SHP77 (cell line): ENCODE measurements at regions not wholly inside any gene's neighbourhood (a gene's known extent, or its start where the extent isn't known, plus 50 kb on each side); places are given as distances from the start of the nearest gene placed in this dataset.
"Not testable (repeated sequence)": the region's sequence is repeated elsewhere in the genome, so short reads cannot be mapped to it uniquely, and the experiment has no call there.

Experiments
- DNase-seq, 2 experiments: peaks; one replicate each; lab custom pipeline; 2025; lab: John Stamatoyannopoulos, UW

DNA sequence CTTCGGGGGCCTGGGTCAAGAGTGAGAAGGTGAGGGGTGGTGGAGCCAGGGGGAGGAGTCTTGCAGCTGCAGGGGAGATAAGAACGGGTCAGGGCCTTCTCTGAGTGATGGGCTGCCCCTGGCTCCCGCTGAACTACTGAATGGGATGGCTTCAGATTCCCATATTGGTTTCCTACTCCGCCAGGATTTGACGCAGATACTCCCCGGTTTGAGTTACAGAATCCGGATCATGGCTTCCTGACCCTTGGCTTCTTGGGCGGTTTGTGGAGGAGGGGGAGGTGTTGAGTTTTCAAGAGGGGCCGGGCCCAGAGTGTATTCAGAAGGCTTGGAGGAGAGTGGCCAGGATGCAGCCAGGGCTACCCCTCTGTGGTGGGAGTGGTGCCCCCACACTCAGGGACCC lies 119.9 kb upstream of the ATP2B2 start:
- no peak for DNase-seq

DNA sequence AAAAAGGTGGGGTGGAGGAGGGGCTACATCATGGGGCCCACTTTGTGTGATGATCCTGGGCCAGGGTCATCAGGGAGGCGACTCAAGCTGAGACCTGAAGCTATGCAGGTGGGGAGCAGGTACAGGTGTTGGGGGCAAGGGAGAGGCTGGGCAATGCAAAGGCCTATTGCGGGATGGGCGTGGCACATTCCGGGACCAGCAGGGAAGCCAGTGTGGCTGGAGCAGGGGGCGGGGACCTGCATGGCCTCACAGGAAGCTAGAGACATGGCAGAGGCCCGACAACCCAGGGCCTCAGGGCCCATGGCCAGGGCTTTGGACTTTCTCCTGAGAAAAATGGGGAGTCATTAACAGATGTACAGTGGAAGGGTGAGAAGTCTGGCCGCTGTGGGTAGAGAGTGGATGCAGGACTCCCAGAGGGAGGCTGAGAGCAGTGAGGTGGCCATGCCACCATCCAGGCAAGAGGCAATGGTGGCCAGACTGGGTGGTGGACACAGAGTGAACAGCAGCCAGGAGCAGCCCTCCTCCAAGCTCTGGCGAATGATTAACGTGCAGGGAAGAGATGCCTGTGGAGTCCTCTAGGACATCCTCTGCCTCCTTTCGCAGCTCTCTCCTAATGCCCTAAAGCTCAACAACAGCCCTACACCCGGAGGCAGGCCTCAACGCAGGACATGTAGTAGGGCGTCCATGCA lies 122.6 kb upstream of the ATP2B2 start:
- no peak for DNase-seq

GRCh38 chr3:10628891-10629670 lies 123.7 kb upstream of the ATP2B2 start:
- no peak for DNase-seq

DNA sequence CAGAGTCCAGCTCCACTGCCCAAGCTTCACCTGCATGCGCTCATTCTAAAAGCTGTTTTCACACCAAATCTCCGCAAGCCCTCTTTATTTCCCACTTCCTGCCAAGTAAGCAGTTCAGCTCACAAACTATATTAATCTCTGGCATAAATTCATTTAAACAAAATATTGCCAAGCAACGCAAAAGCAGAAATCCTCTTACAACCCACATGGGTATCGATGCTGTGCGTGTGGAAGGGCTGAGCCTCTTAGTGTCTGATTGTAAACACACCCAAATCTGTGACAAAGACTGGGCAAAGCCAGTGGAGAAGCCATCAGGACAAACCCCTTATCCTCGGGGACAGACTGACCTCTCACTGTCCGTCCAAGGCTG lies 124.3 kb upstream of the ATP2B2 start:
- no peak for DNase-seq

DNA sequence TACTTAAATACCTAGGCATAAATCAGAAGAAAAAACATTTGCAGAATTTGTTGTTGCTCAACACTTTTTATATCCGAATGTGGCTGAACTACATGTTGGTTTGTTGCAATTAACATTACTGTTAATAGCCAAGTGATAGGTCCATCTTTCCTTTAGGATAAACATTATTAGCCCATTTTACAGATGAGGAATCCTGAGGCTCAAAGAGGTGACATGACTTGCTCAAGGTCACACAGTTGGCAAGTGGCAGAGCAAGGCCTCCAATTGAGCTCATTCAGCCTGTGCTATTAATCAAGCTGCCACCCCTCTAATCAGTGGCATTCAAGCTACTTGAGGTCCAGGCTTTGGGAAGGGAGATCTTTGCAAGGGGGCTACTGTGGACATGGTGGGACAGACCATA lies 125.8 kb upstream of the ATP2B2 start:
- no peak for DNase-seq

DNA sequence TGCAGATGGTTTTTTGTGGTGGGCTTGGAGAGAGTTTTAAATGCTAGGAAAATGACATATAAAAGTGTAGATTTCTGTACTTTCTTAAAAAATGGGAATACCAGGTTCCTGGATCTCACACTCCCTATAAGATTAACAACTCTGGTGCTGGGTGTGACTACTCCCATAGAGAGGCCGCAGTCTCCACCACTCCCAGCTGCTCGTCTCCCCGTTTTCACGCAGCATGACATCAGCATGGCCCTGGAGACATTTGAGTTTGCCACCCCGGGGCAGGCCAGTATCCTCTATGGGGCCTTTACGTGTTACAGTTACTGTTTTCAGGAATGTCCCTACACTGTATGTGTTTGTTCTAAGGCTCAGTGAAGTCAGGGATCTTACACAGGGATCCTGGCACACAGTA lies 126.7 kb upstream of the ATP2B2 start:
- DNase-seq = no peak

- DNase-seq = no peak
These were observed 127.4 kb upstream of the ATP2B2 start for GRCh38 chr3:10632741-10633140.

DNA sequence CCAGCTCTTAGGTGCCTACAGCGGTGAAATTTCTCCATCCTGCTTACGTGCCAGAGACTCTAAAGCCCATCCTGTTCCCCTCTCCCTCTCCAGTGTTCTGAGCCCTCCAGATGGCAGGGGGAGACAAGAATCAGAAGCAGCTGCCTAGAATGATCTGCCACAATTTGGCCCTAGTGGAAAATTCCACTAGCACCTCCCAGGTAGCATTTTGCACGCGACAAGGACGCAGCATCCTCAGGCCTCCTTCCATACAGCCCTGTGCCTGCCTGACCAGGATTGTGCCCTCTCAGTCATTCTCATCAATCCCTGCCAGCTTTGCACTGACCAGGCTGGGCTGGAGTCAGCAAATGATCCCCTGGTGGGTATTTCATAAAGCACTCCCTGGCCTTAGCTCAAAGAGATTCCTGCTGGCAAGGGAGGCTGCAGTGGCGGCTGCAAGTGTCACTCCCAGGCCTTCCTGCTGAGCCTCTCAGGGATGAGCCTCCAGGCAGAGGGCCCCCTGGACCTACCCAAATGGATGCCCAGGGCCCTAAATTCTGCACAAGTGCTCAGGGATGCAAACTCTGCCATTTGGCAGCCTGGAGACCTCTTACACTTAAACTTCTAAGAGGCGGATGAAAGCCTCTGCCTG lies 130.2 kb upstream of the ATP2B2 start:
- no peak for DNase-seq

DNA sequence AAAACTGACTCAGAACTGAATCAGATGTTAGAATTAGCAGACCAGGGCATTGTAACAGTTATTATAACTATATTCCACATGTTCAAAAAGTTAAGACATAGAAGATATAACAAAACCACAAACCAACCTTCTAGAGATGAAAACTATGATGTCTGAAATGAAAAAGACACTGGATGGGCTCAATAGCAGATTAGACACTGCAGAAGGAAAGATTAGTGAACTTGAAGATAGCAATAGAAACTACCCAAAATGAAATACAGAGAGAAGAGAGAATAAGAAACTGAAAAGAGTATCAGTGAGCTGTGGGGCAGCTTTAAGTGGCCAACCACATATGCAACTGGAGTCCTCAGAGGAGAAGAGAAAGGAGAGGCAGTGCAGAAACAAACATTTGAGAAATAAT lies 132.0 kb upstream of the ATP2B2 start:
- DNase-seq = no peak

GRCh38 chr3:10638466-10638865 lies 133.1 kb upstream of the ATP2B2 start:
- DNase-seq = no peak

DNA sequence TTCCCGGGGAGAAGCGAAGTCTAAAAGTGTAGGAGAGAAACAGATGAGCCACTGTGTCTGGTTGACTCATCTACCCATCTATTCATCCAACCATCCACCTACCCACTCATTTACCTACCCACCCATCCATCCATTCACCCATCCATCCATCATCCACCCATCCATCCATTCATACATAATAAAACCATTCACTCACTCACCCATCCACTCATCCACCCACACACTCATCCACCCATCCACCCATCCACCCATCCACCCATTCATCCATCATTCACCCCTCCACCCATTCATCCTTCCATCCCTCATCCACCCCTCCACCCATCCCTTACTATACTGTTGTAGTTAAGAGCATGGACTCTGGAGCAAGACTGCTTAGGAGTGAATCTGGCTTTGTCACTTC lies 136.4 kb upstream of the ATP2B2 start:
- no peak for DNase-seq

DNA sequence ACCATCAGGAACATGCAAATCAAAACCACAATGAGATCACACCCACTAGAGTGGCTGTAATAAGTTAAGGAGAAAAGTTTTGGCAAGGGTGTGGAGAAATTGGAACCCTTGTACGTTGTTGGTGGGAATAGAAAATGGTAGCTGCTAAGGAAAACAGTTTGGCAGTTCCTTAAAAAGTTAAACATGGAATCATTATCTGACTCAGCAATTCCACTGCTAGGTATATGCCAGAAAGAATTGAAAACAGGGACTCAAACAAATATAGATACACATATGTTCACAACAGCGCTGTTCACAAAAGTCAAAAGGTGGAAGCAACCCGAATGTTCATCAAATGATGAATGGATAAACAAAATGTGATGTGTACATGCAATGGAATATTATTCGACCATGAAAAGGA lies 138.8 kb upstream of the ATP2B2 start:
- no peak for DNase-seq

GRCh38 chr3:10645800-10646199 lies 140.4 kb upstream of the ATP2B2 start:
- no peak for DNase-seq

DNA sequence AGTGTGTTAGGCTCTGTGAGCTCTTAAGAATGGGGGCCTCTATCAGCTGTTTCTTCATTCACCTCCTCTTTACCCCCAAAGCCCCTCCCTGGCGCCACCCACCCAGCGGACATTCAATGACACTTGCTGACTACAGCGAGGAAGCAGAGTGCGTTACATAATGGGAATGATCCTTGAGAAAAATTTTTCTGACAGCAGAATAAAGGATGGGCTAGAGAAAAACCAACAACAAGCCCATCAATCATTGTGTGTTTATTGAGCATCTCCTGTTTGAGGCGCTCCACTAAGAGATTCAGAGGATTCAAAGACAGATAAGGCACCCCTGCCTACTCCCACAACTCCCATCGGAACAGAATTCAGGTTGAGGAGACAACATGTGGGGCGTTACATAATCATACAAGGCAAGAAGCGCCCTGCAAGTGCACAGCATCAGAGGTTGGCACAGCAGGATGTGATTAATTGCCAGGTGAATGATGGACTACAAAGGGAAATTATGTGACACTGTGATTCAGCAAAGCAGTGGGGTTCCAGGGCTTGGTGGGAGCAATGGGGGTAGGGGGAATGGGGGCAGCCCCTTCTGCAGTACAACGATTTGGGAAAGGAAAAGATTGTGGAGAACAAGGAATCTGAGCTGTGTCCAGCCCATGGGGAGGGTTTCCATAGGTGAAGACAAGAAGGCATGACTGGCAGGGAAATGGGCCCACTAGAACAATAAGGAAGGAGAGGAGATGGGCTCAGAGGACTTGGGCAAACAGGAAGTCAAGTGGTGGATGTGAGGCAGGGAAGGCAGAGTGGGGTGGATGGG lies 141.3 kb upstream of the ATP2B2 start:
- DNase-seq = no peak

DNA sequence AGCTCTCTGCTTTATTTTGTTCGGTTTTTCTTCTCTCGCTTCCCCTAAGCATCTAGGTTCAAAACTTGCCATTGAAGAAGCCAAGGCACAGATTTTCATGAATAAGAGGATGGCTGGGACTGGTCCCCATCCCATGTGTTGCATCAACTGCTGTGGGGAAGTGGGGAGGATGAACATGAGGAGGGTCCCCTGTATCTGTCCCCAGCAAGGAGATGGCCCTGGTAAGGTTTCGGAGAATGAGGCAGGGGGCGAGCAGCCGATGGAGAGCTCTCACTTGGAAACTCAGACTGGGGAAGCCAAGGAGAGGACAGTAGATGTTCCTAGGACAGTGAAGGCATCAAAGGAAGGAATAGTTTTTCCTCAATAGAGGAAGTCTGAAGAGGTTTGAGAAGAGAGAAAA lies 142.0 kb upstream of the ATP2B2 start:
- no peak for DNase-seq

DNA sequence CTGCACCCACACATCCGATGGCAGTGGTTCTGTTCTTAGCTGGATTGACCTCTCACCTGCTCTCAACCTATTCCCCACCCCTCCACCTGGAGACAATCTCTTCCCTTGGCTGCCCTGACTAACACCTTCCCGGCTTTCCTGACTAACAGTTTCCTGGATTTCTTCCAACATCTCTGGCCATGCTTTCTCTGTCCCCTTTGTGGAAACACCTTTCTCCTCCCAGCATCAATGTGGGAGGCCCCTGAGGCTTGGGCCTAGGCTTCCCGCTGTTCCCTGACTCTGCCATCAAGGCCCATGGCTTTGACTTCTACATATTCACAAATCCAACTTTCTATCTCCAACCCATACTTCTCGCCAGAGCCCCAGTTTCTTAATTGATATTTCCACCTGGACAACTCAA lies 142.8 kb upstream of the ATP2B2 start:
- no peak for DNase-seq

- DNase-seq = not testable (repeated sequence)
These were observed 144.1 kb upstream of the ATP2B2 start for GRCh38 chr3:10649463-10649862.

GRCh38 chr3:10651506-10651905 lies 146.1 kb upstream of the ATP2B2 start:
- DNase-seq = no peak

GRCh38 chr3:10653241-10653640 lies 147.9 kb upstream of the ATP2B2 start:
- DNase-seq = no peak

GRCh38 chr3:10653866-10654611 lies 148.7 kb upstream of the ATP2B2 start:
- DNase-seq = no peak

DNA sequence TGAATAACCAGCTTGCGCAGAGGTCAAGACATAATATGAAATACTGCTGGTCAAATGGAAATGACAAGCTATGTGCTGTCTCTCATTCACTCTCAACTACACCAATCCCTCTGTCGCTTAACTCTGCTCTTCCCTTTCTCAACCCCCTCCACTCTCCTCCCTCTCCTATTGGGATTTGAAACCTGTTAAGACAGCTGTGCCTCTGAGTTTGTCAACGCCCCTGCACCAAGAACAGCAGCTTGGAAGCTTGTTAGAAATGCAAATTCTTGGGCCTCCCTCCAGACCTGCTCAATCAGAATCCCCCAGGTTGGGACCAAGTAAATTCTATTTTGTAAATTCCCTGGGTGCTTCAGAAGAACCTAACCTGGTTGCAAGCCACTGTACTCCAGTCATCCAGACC lies 149.7 kb upstream of the ATP2B2 start:
- DNase-seq = no peak

GRCh38 chr3:10657339-10657738 lies 152.0 kb upstream of the ATP2B2 start:
- not testable (repeated sequence) for DNase-seq
